Activated T-cell treated with anti-CD3 and anti-CD28 coated beads, Interleukin-2, amount 50 U/mL, for 4 hours (primary cell): ENCODE measurements at regions not wholly inside any gene's neighbourhood (a gene's known extent, or its start where the extent isn't known, plus 50 kb on each side); places are given as distances from the start of the nearest gene placed in this dataset.

Experiments used
- ATAC-seq, 2 donors: fragments of 200-7000 bp; cut with Tn5 transposase; one replicate each; pipeline ENCODE4 v1.10.0; 2021
- DNase-seq: peaks from one replicate; pipeline ENCODE4 v3.0.0-alpha.2; 2020
- H3K27me3 Mint-ChIP-seq: one replicate; pipeline ENCODE4 v1.8.0; 2021; ENCODE audit warnings: low read depth, mixed read lengths
- H3K36me3 Mint-ChIP-seq: one replicate; pipeline ENCODE4 v1.8.0; 2022; ENCODE audit warnings: mixed read lengths; ENCODE audit not compliant: insufficient read depth
- H3K4me1 Mint-ChIP-seq: one replicate; pipeline ENCODE4 v1.8.0; 2021; ENCODE audit warnings: low read depth, mixed read lengths
- H3K4me3 Mint-ChIP-seq: one replicate; pipeline ENCODE4 v1.8.0; 2021; ENCODE audit warnings: mild to moderate bottlenecking, moderate library complexity, mixed read lengths
- H3K9me3 Mint-ChIP-seq: one replicate; pipeline ENCODE4 v1.8.0; 2021; ENCODE audit warnings: mixed read lengths

DNA sequence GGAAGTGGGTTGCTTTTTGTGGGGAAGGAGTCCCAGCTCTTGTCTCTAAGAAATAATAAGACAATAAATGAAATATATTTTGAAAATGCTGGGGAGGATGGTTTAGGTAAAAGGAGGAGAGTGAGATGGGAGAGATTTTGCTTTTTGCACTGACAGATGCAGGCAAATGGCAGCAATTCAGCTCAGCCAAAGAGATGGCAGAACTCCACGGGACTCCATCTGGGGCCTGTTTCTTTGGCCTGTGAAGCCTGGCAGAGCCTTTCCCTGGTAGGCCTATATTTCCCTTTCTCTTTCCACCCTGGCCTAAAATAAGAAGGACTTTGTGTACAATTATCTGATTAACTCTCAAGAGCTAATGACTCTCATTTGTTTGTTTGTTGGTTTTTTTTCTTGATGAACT lies 1525.1 kb downstream of the CDH11 start:
- no peak overlapping the region for H3K4me3 Mint-ChIP-seq
- H3K9me3 Mint-ChIP-seq, result peaks cover 18% of the 10 kb centered on the region
- ATAC-seq (no peak), DNase-seq (no peak)
- H3K27me3 Mint-ChIP-seq, result no peaks in the 10 kb centered on the region
- no peaks in the 10 kb centered on the region for H3K36me3 Mint-ChIP-seq
- no peaks in the 10 kb centered on the region for H3K4me1 Mint-ChIP-seq

DNA sequence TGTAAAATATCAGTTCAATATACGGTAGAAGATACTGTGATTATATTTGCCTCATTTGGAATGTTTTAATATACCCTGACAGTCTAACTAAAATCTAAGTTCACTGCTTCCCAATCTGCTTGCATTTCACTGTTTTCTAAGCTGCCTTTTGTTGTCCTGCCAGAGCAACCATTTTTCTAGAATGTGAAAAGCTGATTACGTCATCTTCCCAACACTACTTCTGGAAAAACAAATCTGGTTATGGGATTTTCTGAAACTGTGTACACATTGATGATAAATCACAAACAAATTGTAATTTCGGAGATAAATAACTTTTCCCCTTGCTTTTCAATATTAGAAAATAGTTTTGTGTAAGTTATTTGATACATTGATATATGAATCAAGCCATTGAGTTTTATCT lies 1529.0 kb downstream of the CDH11 start:
- Mint-ChIP-seq H3K27me3 (no peaks in the 10 kb centered on the region), H3K9me3 (peaks cover 11% of the 10 kb centered on the region), H3K4me3 (no peak overlapping the region), H3K36me3 (no peaks in the 10 kb centered on the region), H3K4me1 (no peaks in the 10 kb centered on the region)
- ATAC-seq (no peak), DNase-seq (no peak)

DNA sequence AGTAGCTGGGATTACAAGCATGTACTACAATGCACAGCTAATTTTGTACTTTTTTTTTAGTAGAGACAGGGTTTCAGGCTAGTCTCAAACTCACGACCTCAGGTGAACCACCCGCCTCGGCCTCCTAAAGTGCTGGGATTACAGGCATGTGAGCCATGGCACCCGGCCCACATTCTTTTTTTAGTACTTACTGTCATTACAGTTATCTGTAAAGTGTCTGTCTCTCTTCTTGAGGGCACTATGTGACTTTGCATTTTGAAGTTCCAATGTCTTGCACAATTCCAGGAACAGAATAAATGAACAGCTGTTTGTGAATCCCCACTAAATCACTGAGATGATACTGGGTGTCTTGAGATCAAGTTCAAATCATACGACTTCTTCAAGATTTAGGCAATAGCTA lies 1540.3 kb downstream of the CDH11 start:
- no peaks in the 10 kb centered on the region for H3K4me1 Mint-ChIP-seq
- no peak for ATAC-seq
- H3K36me3 Mint-ChIP-seq, result no peaks in the 10 kb centered on the region
- H3K9me3 Mint-ChIP-seq, result peaks cover 20% of the 10 kb centered on the region
- no peak for DNase-seq
- no peaks in the 10 kb centered on the region for H3K27me3 Mint-ChIP-seq
- H3K4me3 Mint-ChIP-seq, result no peak overlapping the region

DNA sequence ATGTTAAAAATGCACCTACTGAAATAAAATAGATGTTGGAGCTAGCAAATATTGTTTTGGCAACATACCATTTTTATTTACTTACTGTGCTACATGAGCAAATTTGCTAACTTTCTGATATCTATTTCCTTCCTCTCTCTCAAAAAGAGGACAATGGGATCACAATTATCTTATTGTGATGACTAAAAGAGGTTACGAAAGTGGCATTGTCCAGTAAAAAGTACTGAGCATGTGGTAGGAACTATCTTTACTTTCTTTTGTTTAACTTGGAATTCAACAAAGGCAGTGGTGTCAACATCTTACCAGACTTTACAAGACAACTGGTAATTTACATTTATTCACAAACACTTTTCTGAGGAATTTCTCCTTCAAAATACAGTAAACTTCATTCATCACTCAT lies 1542.6 kb upstream of the CDH8 start:
- no peak for DNase-seq
- Mint-ChIP-seq H3K4me3 (no peak overlapping the region), H3K36me3 (no peaks in the 10 kb centered on the region), H3K27me3 (no peaks in the 10 kb centered on the region), H3K4me1 (no peaks in the 10 kb centered on the region), H3K9me3 (peaks cover 28% of the 10 kb centered on the region)
- ATAC-seq, result no peak

DNA sequence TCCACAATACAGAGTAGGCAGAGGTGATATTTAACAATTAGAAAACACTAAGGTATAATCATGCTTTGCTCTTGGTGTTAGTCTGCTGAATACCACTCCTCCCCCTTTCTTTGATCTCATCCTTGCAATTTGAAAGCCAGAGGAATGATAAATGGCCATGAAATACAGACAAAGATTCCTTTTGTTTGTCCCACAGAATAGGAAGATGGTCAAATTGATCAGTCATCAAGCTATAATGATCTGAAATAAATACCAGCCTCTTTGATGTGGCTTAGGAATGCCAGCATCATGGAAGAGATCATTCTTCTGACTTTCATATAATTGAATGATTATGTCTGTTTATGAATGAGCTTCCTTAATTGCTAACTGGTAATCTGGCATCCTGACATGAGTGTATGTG lies 1541.7 kb upstream of the CDH8 start:
- no peak overlapping the region for H3K4me3 Mint-ChIP-seq
- ATAC-seq (no peak), DNase-seq (no peak)
- no peaks in the 10 kb centered on the region for H3K4me1 Mint-ChIP-seq
- H3K36me3 Mint-ChIP-seq, result no peaks in the 10 kb centered on the region
- H3K27me3 Mint-ChIP-seq, result no peaks in the 10 kb centered on the region
- H3K9me3 Mint-ChIP-seq, result peaks cover 29% of the 10 kb centered on the region

DNA sequence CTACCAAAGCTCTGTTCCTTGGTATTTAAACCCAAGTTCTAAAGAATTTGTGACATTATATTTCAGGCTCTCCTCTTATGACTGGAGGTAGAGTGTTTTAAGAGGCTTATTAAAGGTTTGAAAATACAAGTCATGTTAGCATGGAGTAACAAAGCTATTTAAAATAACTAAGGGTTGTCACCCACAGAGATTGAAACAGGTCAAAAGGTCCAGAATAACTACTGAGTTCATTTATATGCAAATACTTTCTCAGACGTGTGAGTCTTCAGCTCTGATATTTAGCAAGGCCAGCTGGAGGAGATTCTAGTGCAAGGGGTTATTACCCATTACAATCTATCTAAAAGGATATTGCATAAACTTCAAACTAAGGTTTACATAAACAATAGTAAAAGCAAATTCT lies 1538.8 kb upstream of the CDH8 start:
- DNase-seq (no peak), ATAC-seq (no peak)
- H3K36me3 Mint-ChIP-seq, result no peaks in the 10 kb centered on the region
- H3K4me1 Mint-ChIP-seq, result no peaks in the 10 kb centered on the region
- peaks cover 20% of the 10 kb centered on the region for H3K9me3 Mint-ChIP-seq
- no peak overlapping the region for H3K4me3 Mint-ChIP-seq
- no peaks in the 10 kb centered on the region for H3K27me3 Mint-ChIP-seq

DNA sequence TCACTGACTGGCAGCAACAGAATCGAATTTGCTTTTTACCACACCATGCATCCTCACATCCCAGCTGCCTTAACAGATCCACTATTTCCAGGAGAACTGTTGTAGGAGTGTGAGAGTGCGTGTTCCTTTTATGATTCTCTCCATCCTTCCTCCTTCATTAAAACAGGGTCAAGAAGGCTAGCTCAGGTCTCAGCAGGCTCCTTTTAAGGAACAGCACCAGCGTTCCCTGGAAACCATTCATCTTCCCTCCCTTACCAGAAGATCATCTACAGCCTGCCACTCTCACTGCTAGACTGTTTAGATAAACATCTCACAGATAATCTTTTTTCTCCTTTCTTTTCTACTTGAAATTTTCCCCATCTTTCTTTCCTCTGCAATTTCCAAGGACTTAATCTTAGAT lies 1531.9 kb upstream of the CDH8 start:
- no peaks in the 10 kb centered on the region for H3K4me1 Mint-ChIP-seq
- peaks cover 15% of the 10 kb centered on the region for H3K9me3 Mint-ChIP-seq
- H3K4me3 Mint-ChIP-seq, result no peak overlapping the region
- H3K36me3 Mint-ChIP-seq, result no peaks in the 10 kb centered on the region
- DNase-seq (no peak), ATAC-seq (no peak)
- no peaks in the 10 kb centered on the region for H3K27me3 Mint-ChIP-seq

DNA sequence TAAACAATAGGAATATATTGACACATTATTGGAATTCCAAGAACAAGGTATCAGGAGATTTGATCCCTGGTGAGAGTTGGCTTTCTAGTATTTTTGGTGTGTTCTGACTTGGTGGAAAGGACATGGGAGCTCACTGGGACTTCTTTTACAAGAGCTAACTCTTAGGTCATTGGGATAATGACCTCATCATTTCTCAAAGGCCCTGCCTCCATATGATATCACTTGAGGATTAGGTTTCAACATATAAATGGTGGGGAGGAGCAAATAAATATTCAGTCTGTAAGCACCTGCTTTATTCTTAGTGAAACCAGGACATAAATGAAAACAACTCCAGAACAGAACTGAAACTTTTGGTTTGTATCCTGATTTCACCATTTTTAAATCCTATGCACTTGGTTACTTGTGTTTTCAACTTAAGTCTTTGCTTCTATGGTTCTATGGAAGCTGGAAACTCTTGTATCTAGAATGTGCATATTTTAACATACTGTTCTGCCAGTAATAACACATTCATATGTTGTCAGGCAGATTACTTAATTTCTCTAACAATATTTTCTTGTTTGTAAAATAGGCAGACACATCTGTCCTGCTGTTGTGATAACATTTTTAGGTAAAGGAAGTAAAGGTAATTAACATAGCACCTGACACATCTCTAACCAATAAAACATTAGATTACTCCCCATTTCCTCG lies 1527.7 kb upstream of the CDH8 start:
- peaks cover 27% of the 10 kb centered on the region for H3K9me3 Mint-ChIP-seq
- no peaks in the 10 kb centered on the region for H3K27me3 Mint-ChIP-seq
- H3K4me1 Mint-ChIP-seq, result no peaks in the 10 kb centered on the region
- DNase-seq (no peak), ATAC-seq (no peak)
- no peaks in the 10 kb centered on the region for H3K36me3 Mint-ChIP-seq
- H3K4me3 Mint-ChIP-seq, result no peak overlapping the region

DNA sequence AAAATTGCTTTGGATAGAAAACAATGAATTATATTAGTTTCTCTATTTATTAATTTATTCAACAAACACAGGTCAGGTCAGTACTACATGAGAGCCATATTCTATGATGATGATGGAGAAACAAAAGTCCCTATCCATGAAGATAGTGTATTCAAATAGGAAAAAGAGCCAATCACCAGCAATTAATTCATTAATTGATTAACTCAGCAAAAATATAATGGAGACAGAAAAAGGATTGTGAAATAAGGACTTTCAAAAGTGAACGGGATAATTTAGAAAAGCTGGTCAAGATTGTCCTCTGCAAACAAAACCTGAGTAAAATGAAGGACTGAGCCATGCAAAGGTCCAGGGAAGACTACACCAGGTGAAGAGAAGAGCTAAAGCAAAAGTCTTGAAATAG lies 1517.7 kb upstream of the CDH8 start:
- no peaks in the 10 kb centered on the region for H3K36me3 Mint-ChIP-seq
- DNase-seq (no peak), ATAC-seq (no peak)
- no peak overlapping the region for H3K4me3 Mint-ChIP-seq
- H3K9me3 Mint-ChIP-seq, result peaks cover 19% of the 10 kb centered on the region
- no peaks in the 10 kb centered on the region for H3K27me3 Mint-ChIP-seq
- no peaks in the 10 kb centered on the region for H3K4me1 Mint-ChIP-seq

DNA sequence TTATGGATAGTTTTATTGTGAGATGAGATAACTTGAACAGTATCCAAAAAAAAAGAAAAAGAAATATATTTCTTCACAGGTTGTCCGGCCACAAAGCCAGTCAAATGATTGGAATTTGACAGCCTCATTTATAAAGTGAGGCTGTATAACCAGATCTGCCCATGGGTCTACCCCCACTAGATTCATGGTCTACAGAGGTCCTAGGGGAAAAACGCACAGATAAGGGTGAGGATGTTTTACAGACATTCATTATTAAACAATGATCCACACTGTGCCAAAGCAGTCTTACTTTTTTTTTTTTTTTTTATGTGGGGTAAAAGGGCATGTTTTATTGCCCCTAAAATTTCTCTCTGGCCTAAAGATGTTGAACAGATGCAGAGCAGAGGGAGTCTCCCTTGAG lies 1503.0 kb upstream of the CDH8 start:
- Mint-ChIP-seq H3K9me3 (peaks cover 18% of the 10 kb centered on the region), H3K27me3 (no peaks in the 10 kb centered on the region), H3K4me1 (no peaks in the 10 kb centered on the region), H3K36me3 (no peaks in the 10 kb centered on the region), H3K4me3 (no peak overlapping the region)
- no peak for ATAC-seq
- no peak for DNase-seq

DNA sequence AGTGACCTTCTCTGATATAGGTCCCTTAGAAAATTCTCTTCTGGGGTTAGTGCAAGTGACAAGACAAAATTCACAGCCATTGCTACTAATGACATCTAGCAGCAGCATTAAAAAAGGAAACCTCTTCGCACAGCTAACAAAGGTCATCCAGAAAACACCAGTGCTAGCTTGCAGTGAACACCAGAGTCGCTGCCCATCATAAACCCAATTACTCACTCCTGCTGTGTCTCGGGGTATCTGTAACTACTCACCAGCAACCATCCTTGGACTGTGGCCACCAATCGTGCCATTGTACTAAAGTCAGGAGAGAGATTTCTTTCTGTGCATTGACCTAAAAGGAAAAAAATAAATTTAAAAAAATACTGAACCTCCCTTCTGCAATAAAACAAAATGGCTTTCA lies 1494.7 kb upstream of the CDH8 start:
- DNase-seq (no peak), ATAC-seq (no peak)
- Mint-ChIP-seq H3K4me3 (no peak overlapping the region), H3K4me1 (no peaks in the 10 kb centered on the region), H3K27me3 (no peaks in the 10 kb centered on the region), H3K36me3 (no peaks in the 10 kb centered on the region), H3K9me3 (peaks cover 28% of the 10 kb centered on the region)

DNA sequence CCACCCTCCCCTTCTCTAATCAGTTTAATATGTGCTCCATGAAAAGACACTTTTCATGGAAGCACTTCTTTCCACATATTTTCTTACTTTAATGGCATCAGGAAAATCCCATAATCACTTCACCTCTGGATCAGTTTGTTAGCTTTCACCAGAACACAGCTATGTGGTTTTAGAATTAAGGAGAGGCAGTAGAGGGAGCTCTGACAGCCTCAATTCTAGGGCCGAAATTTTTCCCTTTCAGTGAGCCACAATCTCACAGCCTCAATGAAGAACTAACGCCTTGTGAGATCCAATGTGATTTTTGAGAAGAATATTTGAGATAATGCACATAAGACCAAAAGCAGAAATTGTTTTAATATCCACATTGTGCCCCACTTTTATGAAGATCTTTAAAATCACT lies 1494.0 kb upstream of the CDH8 start:
- ATAC-seq (no peak), DNase-seq (no peak)
- no peaks in the 10 kb centered on the region for H3K4me1 Mint-ChIP-seq
- no peaks in the 10 kb centered on the region for H3K36me3 Mint-ChIP-seq
- H3K4me3 Mint-ChIP-seq, result no peak overlapping the region
- H3K9me3 Mint-ChIP-seq, result peaks cover 31% of the 10 kb centered on the region
- H3K27me3 Mint-ChIP-seq, result no peaks in the 10 kb centered on the region

DNA sequence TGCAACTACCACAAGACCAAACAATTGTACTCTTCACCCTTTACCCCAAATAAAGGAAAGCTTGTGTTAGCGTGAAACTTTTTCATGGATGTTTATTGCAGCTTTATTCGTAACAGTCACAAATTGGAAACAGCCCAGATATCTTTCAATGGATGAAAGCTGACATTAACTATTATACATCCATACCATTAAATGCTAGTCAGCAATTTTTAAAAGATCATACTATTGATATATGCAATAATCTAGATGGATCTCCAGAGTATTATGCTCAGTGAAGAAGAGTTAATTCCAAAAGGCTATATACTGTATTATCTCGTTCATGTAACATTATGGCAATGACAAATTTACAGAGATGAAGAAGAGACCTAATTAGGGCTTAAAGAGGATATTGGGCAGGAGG lies 1491.2 kb upstream of the CDH8 start:
- H3K9me3 Mint-ChIP-seq, result peaks cover 33% of the 10 kb centered on the region

DNA sequence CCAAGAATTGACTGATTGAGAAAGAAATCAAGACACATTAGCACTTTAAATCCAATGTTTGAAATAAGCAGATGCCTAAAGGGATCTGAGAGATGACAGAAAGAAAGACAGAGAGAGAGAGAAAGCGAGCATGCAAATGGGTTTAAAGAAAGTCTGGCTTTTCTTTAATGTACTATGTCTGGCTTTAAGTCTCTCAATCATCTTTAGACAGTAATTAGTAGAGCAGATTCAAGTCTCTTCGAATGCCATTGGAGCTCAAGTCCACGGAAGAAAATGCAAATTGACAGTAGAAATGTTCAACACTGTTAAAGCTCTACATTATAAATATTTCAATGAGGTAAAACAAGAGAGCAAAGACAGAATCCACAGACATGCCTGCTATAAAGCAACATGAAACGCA lies 1480.2 kb upstream of the CDH8 start:
- H3K9me3 Mint-ChIP-seq, result peaks cover 13% of the 10 kb centered on the region
- H3K4me3 Mint-ChIP-seq, result no peak overlapping the region
- H3K4me1 Mint-ChIP-seq, result no peaks in the 10 kb centered on the region
- no peak for DNase-seq
- no peak for ATAC-seq
- no peaks in the 10 kb centered on the region for H3K36me3 Mint-ChIP-seq
- H3K27me3 Mint-ChIP-seq, result no peaks in the 10 kb centered on the region

More for the DNA sequence above, 1491.2 kb upstream of the CDH8 start:
- no peak for DNase-seq
- no peaks in the 10 kb centered on the region for H3K4me1 Mint-ChIP-seq
- no peak for ATAC-seq
- no peaks in the 10 kb centered on the region for H3K27me3 Mint-ChIP-seq
- H3K36me3 Mint-ChIP-seq, result no peaks in the 10 kb centered on the region
- H3K4me3 Mint-ChIP-seq, result no peak overlapping the region

DNA sequence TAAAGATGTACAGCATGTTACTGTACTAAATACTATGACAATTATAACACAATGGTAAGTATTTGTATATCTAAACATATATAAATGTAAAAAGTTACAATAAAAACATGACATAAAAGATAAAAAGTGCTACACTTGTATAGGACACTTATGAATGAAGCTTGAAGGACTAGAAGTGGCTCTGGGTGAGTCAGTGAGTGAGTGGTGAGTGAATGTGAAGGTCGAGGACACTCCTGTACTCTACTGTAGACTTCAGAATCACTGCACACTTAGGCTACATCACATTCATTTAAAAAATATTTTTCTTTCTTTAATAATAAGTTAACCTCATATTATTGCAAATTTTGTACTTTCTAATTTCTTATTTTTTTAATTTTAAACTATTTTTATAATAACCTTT lies 1476.7 kb upstream of the CDH8 start:
- no peak overlapping the region for H3K4me3 Mint-ChIP-seq
- H3K27me3 Mint-ChIP-seq, result no peaks in the 10 kb centered on the region

DNA sequence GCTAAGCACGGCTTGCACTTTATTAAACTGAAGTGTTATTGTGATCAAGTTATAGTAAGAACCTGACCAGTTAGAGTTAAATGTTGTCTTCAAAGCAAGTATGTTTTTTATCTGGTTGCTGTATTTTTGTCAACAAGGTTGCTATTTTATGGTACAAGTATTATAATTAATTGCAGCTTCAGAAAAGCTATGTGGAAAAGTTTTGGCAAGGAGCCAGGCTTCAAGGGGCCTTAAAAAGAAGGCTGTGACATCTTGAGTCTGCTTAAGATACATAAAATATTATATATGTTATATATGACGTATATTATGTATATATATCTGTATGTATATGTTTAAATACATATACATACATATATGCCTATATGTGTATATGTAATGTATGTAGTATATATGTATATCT lies 1461.2 kb upstream of the CDH8 start:
- ATAC-seq, result no peak
- Mint-ChIP-seq H3K4me1 (no peaks in the 10 kb centered on the region), H3K4me3 (no peak overlapping the region), H3K36me3 (no peaks in the 10 kb centered on the region), H3K27me3 (no peaks in the 10 kb centered on the region), H3K9me3 (peaks cover 8% of the 10 kb centered on the region)
- no peak for DNase-seq

More for the DNA sequence above, 1476.7 kb upstream of the CDH8 start:
- ATAC-seq (no peak), DNase-seq (no peak)
- no peaks in the 10 kb centered on the region for H3K36me3 Mint-ChIP-seq
- H3K4me1 Mint-ChIP-seq, result no peaks in the 10 kb centered on the region
- peaks cover 12% of the 10 kb centered on the region for H3K9me3 Mint-ChIP-seq
